PC-9 (cell line): ENCODE measurements at regions not wholly inside any gene's neighbourhood (a gene's known extent, or its start where the extent isn't known, plus 50 kb on each side); places are given as distances from the start of the nearest gene placed in this dataset.

Experiments
- BruUV-seq: library from RNA; stranded (reverse); fragments of 400-500 nt; replicated peaks from 2 replicates; lab custom pipeline; 2021; lab: Mats Ljungman, UMichigan
- CTCF ChIA-PET: fragments of 300-600 bp; sonication (Branson Sonifier 250); formaldehyde crosslinking; loops from one replicate; lab custom pipeline; 2022; ENCODE audit warnings: antibody characterized with exemption; lab: Charles Lee
- POLR2A ChIA-PET: fragments of 300-600 bp; sonication (Branson Sonifier 250); formaldehyde crosslinking; loops from one replicate; lab custom pipeline; 2022; ENCODE audit warnings: antibody characterized with exemption; ENCODE audit not compliant: unreplicated experiment; lab: Charles Lee
- DNase-seq, 2 experiments: peaks; one replicate each; pipeline versions ENCODE4 v3.0.0 to v3.0.0-alpha.2; 2015 to 2022; ENCODE audit warnings: mixed read lengths in 1 of 2
- H2AFZ ChIP-seq: fragments of 200-600 bp; sonication (generic); 2 replicates; pipeline ENCODE4 v1.8.1; 2017; ENCODE audit warnings: antibody characterized with exemption
- H3F3A ChIP-seq: fragments of 200-600 bp; sonication (generic); 2 replicates; pipeline ENCODE4 v1.8.1; 2017; ENCODE audit warnings: antibody characterized with exemption, mild to moderate bottlenecking, low read depth; ENCODE audit not compliant: insufficient read depth
- H3K27ac ChIP-seq: fragments of 200-600 bp; sonication (generic); 2 replicates; pipeline ENCODE4 v1.6.1; 2016; ENCODE audit warnings: mixed run types
- H3K27me3 ChIP-seq: fragments of 200-600 bp; sonication (generic); 2 replicates; pipeline ENCODE4 v1.6.1; 2016; ENCODE audit warnings: low read depth, mixed run types; ENCODE audit not compliant: insufficient read depth
- H3K36me3 ChIP-seq: fragments of 200-600 bp; sonication (generic); 2 replicates; pipeline ENCODE4 v1.6.1; 2016; ENCODE audit warnings: low read depth, mixed run types
- H3K4me1 ChIP-seq: fragments of 200-600 bp; sonication (generic); replicated peaks from 2 replicates; pipeline ENCODE4 v1.6.1; 2016; ENCODE audit warnings: mixed run types; ENCODE audit not compliant: insufficient read depth
- H3K4me2 ChIP-seq: fragments of 200-600 bp; sonication (generic); 2 replicates; pipeline ENCODE4 v1.6.1; 2017; ENCODE audit warnings: mixed run types
- H3K4me3 ChIP-seq: fragments of 200-600 bp; sonication (generic); 2 replicates; pipeline ENCODE4 v1.6.1; 2016; ENCODE audit warnings: mixed run types
- H3K79me2 ChIP-seq: fragments of 200-600 bp; sonication (generic); 2 replicates; pipeline ENCODE4 v1.6.1; 2017; ENCODE audit warnings: low read depth, mixed run types
- H3K9me2 ChIP-seq: fragments of 200-600 bp; sonication (generic); 2 replicates; pipeline ENCODE4 v1.8.1; 2017; ENCODE audit warnings: mild to moderate bottlenecking; ENCODE audit not compliant: insufficient read depth
- H3K9me3 ChIP-seq: fragments of 200-600 bp; sonication (generic); 2 replicates; pipeline ENCODE4 v1.8.1; 2016; ENCODE audit warnings: low read depth; ENCODE audit not compliant: insufficient read depth
- H4K20me1 ChIP-seq: fragments of 200-600 bp; sonication (generic); 2 replicates; pipeline ENCODE4 v1.8.1; 2017; ENCODE audit not compliant: insufficient read depth
- CTCF ChIP-seq: fragments of 200-600 bp; sonication (generic); conservative IDR thresholded peaks from 2 replicates; pipeline ENCODE4 v1.6.1; 2017; ENCODE audit warnings: mixed run types, antibody characterized with exemption, mild to moderate bottlenecking, moderate library complexity
- EZH2 ChIP-seq: fragments of 200-600 bp; sonication (generic); IDR thresholded peaks from 2 replicates; pipeline ENCODE4 v1.8.0; 2017; ENCODE audit warnings: antibody characterized with exemption, low read depth
- intact Hi-C: fragments of 100-400 bp; cut with micrococcal nuclease; formaldehyde crosslinking; loops from one replicate; pipeline ENCODE4 v1.10.0; 2022; ENCODE audit not compliant: unreplicated experiment

- TF ChIP-seq CTCF (no peak), EZH2 (no peak)
- Histone ChIP-seq H3K4me2 (no peak overlapping the region), H3K9me3 (no peaks in the 10 kb centered on the region), H2AFZ (no peak overlapping the region), H3K4me1 (peaks cover 36% of the 10 kb centered on the region), H3F3A (peaks cover 32% of the 10 kb centered on the region), H3K4me3 (no peak overlapping the region), H3K36me3 (no peaks in the 10 kb centered on the region), H3K27me3 (peaks cover 7% of the 10 kb centered on the region; the same call in 1 of the 2 replicates), H3K9me2 (no peaks in the 10 kb centered on the region), H3K79me2 (no peaks in the 10 kb centered on the region), H3K27ac (no peak overlapping the region), H4K20me1 (no peaks in the 10 kb centered on the region)
- no TSS peak for BruUV-seq
- DNase-seq = no peak
- POLR2A ChIA-PET = interaction anchor here (0.5 kb wide), 1 partner anchor 104 kb away, joined by 6 read pairs; no protein-coding TSS in a partner anchor
- intact Hi-C loops = loop anchor here (5.0 kb wide), 1 partner anchor 139 kb away; no protein-coding TSS in a partner anchor
- CTCF ChIA-PET = no interaction called here
Measured at GRCh38 chr7:128161466-128162125, 79.5 kb upstream of the LEP start.

DNA sequence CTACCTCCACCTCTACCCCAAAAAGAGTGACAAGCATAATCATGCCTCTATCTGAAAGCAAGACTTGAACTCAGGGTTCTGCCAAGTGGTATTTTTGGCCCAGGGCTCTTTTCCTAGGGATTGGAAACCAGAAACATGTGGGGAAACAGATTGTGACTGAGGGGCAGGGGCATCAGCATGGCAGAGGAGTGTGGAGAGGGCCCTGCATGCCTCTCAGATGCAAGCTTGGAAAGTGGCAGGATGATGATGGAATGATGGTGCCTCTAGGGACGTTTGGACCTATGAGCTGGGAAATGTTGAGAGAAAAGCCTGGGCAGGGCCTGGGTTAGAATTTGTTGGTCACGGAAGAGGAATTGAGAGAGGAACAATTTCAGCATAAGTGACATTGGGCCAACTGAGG, 78.4 kb upstream of the LEP start:
- H2AFZ ChIP-seq = no peak overlapping the region
- H3K4me3 ChIP-seq = no peak overlapping the region
- TF ChIP-seq CTCF = no peak
- no peak for TF ChIP-seq EZH2
- peak overlapping the region; percentile 100; the same call in 1 of the 2 replicates for H3K27ac ChIP-seq
- intact Hi-C loops = loop anchor here (5.0 kb wide), 1 partner anchor 140 kb away; no protein-coding TSS in a partner anchor
- H3K36me3 ChIP-seq = no peaks in the 10 kb centered on the region
- H4K20me1 ChIP-seq = no peaks in the 10 kb centered on the region
- no peaks in the 10 kb centered on the region for H3K9me3 ChIP-seq
- H3K79me2 ChIP-seq = no peaks in the 10 kb centered on the region
- H3K4me2 ChIP-seq = no peak overlapping the region
- H3F3A ChIP-seq = peaks cover 32% of the 10 kb centered on the region
- peaks cover 36% of the 10 kb centered on the region for H3K4me1 ChIP-seq
- POLR2A ChIA-PET = no interaction called here
- CTCF ChIA-PET = no interaction called here
- H3K27me3 ChIP-seq = peaks cover 15% of the 10 kb centered on the region; the same call in 1 of the 2 replicates
- H3K9me2 ChIP-seq = no peaks in the 10 kb centered on the region
- BruUV-seq = no TSS peak
- DNase-seq = no peak

DNA sequence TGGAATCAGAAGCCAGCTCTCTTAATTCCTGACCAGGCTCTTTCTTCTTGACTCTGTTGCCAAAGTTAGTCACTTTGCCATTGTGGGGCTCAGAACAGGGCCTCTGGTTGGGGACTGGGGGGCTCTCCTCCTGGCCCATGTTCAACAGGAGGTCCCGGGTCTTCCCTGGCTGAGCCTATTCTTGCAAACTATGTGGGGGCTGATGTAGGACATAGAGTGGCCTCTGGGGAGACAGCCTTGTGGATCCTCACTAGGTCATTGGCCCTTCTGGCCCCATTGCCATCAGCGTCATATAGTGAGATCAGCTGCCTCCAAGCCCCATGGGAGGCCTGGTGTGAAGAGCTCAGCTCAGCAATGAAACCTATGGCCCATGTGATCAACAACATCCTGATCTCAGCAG, 77.6 kb upstream of the LEP start:
- Histone ChIP-seq H2AFZ (peak overlapping the region; percentile 36; the same call in 1 of the 2 replicates), H4K20me1 (no peaks in the 10 kb centered on the region), H3K9me2 (no peaks in the 10 kb centered on the region), H3K36me3 (no peaks in the 10 kb centered on the region), H3K9me3 (no peaks in the 10 kb centered on the region), H3K4me1 (peaks cover 36% of the 10 kb centered on the region), H3K79me2 (no peaks in the 10 kb centered on the region), H3F3A (peaks cover 32% of the 10 kb centered on the region), H3K4me3 (no peak overlapping the region), H3K27me3 (peaks cover 18% of the 10 kb centered on the region; the same call in 1 of the 2 replicates), H3K27ac (peak overlapping the region; percentile 100), H3K4me2 (peak overlapping the region; percentile 80)
- TF ChIP-seq CTCF = no peak
- intact Hi-C loops = loop anchor here (5.0 kb wide), 1 partner anchor 141 kb away; no protein-coding TSS in a partner anchor
- BruUV-seq = TSS peak; percentile 65
- POLR2A ChIA-PET = no interaction called here
- no peak for DNase-seq
- CTCF ChIA-PET = interaction anchor here (1.3 kb wide), 1 partner anchor 27 kb away, joined by 4 read pairs; no protein-coding TSS in a partner anchor
